ENCODE measurements at regions not wholly inside any gene's neighbourhood (a gene's known extent, or its start where the extent isn't known, plus 50 kb on each side); places are given as distances from the start of the nearest gene placed in this dataset.

- no peak overlapping the region for H3K23ac ChIP-seq (ENCODE audit: insufficient read length, low read depth, low read length)
- H3K4me1 ChIP-seq (ENCODE audit: insufficient read depth, low read length): no peaks in the 10 kb centered on the region
- H3K23me2 ChIP-seq (ENCODE audit: insufficient read length, low read depth, low read length, poor library complexity, severe bottlenecking): peaks cover 2% of the 10 kb centered on the region
- peak overlapping the region; percentile 43 for H3K56ac ChIP-seq (ENCODE audit: insufficient read length, low read depth, low read length)
- H3K27me3 Mint-ChIP-seq (ENCODE audit: low read depth): peaks cover 1% of the 10 kb centered on the region
- H3K4me1 Mint-ChIP-seq: peaks cover 4 to 9% of the 10 kb centered on the region in 2 experiments; a peak in 2 of 4 replicates
- H2AK5ac ChIP-seq (ENCODE audit: insufficient read length, low read length): no peak overlapping the region
- no peak overlapping the region for H2BK5ac ChIP-seq (ENCODE audit: insufficient read length, low read length)
- H3K9me3 Mint-ChIP-seq: no peaks in the 10 kb centered on the region
- H2BK120ac ChIP-seq (ENCODE audit: low read depth, low read length, poor library complexity, severe bottlenecking): no peak overlapping the region
- no peak overlapping the region for H3K27ac ChIP-seq (ENCODE audit: insufficient read length, low read depth, low read length)
- no peak overlapping the region for H3K4me2 ChIP-seq (ENCODE audit: insufficient read depth, insufficient read length, low read length)
- no peak overlapping the region for H3T11ph ChIP-seq (ENCODE audit: low read length)
- no peak overlapping the region for H2BK20ac ChIP-seq (ENCODE audit: low read depth, low read length, poor library complexity, severe bottlenecking)
- H3K27me3 ChIP-seq (ENCODE audit: insufficient read depth, low read length): no peaks in the 10 kb centered on the region
- H3K27ac Mint-ChIP-seq: no peak overlapping the region
- H3K4ac ChIP-seq (ENCODE audit: low read depth, low read length): no peak overlapping the region
- H3K18ac ChIP-seq (ENCODE audit: insufficient read length, low read depth, low read length): no peak overlapping the region
- no CpG with 5 or more reads among the region's 10 CpGs for WGBS (ENCODE audit: extremely low coverage, insufficient read length, low lambda C conversion rate)
- no peak overlapping the region for H2BK15ac ChIP-seq (ENCODE audit: low read depth, low read length)
- no peak for DNase-seq
- H3K14ac ChIP-seq (ENCODE audit: insufficient read depth, low read length): no peak overlapping the region
- no peak overlapping the region for H3K9ac ChIP-seq (ENCODE audit: extremely low read depth, insufficient read length, low read length)
- TF ChIP-seq, protein P1, sequence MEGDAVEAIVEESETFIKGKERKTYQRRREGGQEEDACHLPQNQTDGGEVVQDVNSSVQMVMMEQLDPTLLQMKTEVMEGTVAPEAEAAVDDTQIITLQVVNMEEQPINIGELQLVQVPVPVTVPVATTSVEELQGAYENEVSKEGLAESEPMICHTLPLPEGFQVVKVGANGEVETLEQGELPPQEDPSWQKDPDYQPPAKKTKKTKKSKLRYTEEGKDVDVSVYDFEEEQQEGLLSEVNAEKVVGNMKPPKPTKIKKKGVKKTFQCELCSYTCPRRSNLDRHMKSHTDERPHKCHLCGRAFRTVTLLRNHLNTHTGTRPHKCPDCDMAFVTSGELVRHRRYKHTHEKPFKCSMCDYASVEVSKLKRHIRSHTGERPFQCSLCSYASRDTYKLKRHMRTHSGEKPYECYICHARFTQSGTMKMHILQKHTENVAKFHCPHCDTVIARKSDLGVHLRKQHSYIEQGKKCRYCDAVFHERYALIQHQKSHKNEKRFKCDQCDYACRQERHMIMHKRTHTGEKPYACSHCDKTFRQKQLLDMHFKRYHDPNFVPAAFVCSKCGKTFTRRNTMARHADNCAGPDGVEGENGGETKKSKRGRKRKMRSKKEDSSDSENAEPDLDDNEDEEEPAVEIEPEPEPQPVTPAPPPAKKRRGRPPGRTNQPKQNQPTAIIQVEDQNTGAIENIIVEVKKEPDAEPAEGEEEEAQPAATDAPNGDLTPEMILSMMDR (conservative IDR thresholded peaks at IDR 0.05): no peak
- no peak overlapping the region for H2AFZ ChIP-seq (ENCODE audit: low read length)
- no peak overlapping the region for H4K8ac ChIP-seq (replicated peaks; ENCODE audit: insufficient read length, low read depth, low read length)
- no peaks in the 10 kb centered on the region for H4K20me1 ChIP-seq (ENCODE audit: control insufficient read depth, insufficient read depth, insufficient read length)
- H3K36me3 Mint-ChIP-seq (ENCODE audit: insufficient read depth in 1 of 3, low read depth in 3 of 3): peaks cover 0 to 2% (median 0%) of the 10 kb centered on the region in 3 experiments; a peak in 1 of 7 replicates
- H3K79me1 ChIP-seq (ENCODE audit: insufficient read depth, low read depth, low read length, poor library complexity, severe bottlenecking): no peaks in the 10 kb centered on the region
- no peaks in the 10 kb centered on the region for H3K9me3 ChIP-seq (ENCODE audit: control insufficient read depth, low read depth, low read length)
- no peaks in the 10 kb centered on the region for H3K79me2 ChIP-seq (ENCODE audit: insufficient read depth, low read length)
- H4K5ac ChIP-seq (ENCODE audit: insufficient read length, low read depth, low read length): no peak overlapping the region
- H4K91ac ChIP-seq (ENCODE audit: insufficient read length, low read depth, low read length): no peak overlapping the region
- H2BK12ac ChIP-seq (ENCODE audit: insufficient read length, low read depth, low read length): no peak overlapping the region
- H3K4me3 Mint-ChIP-seq: no peak overlapping the region
Measured at GRCh38 chr22:36083056-36083455, 54.4 kb upstream of the RBFOX2 start.
